OCI-LY1 (cell line): ENCODE measurements at regions not wholly inside any gene's neighbourhood (a gene's known extent, or its start where the extent isn't known, plus 50 kb on each side); places are given as distances from the start of the nearest gene placed in this dataset.

ENCODE experiments used
- CTCF ChIP-seq: fragments of 200-600 bp; sonication (generic), shearing (Covaris generic); IDR thresholded peaks from 2 replicates; pipeline ENCODE4 v1.5.1; 2017; ENCODE audit warnings: mild to moderate bottlenecking, antibody characterized with exemption, low read length, moderate library complexity, mixed read lengths
- EZH2 ChIP-seq: fragments of 200-600 bp; sonication (generic), shearing (Covaris generic); IDR thresholded peaks from 2 replicates; pipeline ENCODE4 v1.8.0; 2017; ENCODE audit warnings: borderline replicate concordance, mixed run types, mild to moderate bottlenecking, antibody characterized with exemption, low read length, moderate library complexity, mixed read lengths

GRCh38 chr14:101230161-101230850 is 326.8 kb upstream of the RTL1 start:
- TF ChIP-seq CTCF (no peak), EZH2 (no peak)
